ENCODE measurements at regions not wholly inside any gene's neighbourhood (a gene's known extent, or its start where the extent isn't known, plus 50 kb on each side); places are given as distances from the start of the nearest gene placed in this dataset.
A peak's percentile ranks its signal among the peaks of the same experiment; 100 is the strongest.

DNA sequence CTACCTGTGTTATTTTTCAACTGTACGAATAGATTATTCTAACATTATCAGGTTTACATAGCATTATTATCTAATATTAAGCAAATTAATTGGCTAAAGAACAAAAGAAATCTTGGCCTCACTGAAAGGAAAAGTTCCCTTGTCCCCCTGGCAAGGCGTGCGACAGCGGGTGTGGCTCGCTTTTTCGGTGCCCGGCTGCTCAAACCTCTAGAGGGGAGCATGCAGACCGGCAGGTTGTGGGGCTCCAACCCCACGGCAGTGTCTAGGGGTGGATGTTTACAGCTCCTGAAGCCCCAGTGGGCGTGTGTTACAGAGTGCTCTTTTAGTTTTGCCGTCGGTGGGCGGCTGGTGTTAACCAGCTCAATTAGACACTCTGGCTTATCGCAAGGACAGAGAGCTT lies 456.4 kb downstream of the TNS3 start:
- H3K36me3 ChIP-seq (ENCODE audit: insufficient read depth, low read length): no peaks in the 10 kb centered on the region
- no peak for DNase-seq (ENCODE audit: low read depth, low spot score)
- TF ChIP-seq POLR2AphosphoS5 (IDR thresholded peaks at IDR 0.05; ENCODE audit: borderline replicate concordance, low read depth, low read length): no peak
- TF ChIP-seq FOXP2 (optimal IDR thresholded peaks at IDR 0.05; ENCODE audit: control extremely low read depth, extremely low read length, insufficient read depth): no peak
- no peak for TF ChIP-seq EZH2 (IDR thresholded peaks at IDR 0.05)
- no peak overlapping the region for H3K27ac ChIP-seq
- no peak overlapping the region for H3K9ac ChIP-seq (ENCODE audit: insufficient read length)
- H3K9me3 ChIP-seq (ENCODE audit: low read depth, low read length): no peaks in the 10 kb centered on the region
- H3K4me3 ChIP-seq: no peak overlapping the region

DNA sequence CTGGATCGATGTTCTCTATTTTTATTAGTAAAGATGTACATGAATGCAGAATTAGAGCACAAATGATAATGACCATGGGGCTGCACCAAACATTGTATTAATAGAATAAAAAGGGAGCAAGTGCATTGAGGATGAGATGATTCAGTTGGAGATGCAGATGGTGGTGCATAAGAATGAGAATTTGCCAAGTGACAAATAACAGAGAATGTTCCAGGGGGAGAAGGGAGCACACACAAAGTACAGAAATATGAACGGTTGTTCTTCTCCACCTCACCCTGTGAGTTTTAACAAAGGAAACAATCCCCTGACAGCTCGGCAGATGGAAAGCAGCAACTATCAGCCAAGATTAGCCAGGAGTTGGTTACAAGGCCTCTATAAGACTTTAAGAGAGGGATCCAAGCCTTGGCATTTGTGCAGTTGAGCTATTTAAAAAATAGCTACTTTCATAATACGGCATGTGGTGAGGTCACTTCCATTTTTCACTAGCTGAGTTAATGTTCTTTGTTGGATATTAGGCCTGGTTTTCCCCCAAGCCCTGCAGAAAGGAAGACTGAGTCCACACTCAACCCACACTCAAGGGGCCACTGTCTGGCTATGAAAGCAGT lies 462.5 kb downstream of the TNS3 start:
- H3K27ac ChIP-seq: no peak overlapping the region
- no peaks in the 10 kb centered on the region for H3K36me3 ChIP-seq (ENCODE audit: insufficient read depth, low read length)
- H3K9me3 ChIP-seq (ENCODE audit: low read depth, low read length): no peaks in the 10 kb centered on the region
- DNase-seq (ENCODE audit: low read depth, low spot score): no peak
- no peak for TF ChIP-seq EZH2 (IDR thresholded peaks at IDR 0.05)
- TF ChIP-seq FOXP2 (optimal IDR thresholded peaks at IDR 0.05; ENCODE audit: control extremely low read depth, extremely low read length, insufficient read depth): no peak
- no peak for TF ChIP-seq POLR2AphosphoS5 (IDR thresholded peaks at IDR 0.05; ENCODE audit: borderline replicate concordance, low read depth, low read length)
- H3K9ac ChIP-seq (ENCODE audit: insufficient read length): no peak overlapping the region
- no peak overlapping the region for H3K4me3 ChIP-seq

DNA sequence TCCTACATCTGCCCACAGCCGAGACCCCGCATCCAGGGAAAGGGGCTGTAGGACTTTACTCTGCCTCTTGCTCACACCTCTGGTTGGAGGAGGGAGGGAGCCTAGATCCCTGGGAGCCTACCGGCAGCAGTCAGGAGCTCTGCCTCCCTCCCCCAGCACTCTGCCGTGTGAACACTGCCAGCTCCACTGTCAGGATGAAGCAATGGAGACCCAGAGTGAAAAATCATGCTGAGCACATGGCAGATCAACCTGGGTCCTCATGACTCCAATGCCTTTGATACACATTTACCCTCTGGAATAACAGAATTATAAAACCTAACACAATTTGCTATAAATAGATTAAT lies 477.7 kb downstream of the TNS3 start:
- no peak overlapping the region for H3K9ac ChIP-seq (ENCODE audit: insufficient read length)
- no peak for DNase-seq (ENCODE audit: low read depth, low spot score)
- H3K36me3 ChIP-seq (ENCODE audit: insufficient read depth, low read length): no peaks in the 10 kb centered on the region
- TF ChIP-seq POLR2AphosphoS5 (IDR thresholded peaks at IDR 0.05; ENCODE audit: borderline replicate concordance, low read depth, low read length) (no peak), FOXP2 (optimal IDR thresholded peaks at IDR 0.05; ENCODE audit: control extremely low read depth, extremely low read length, insufficient read depth) (no peak), EZH2 (IDR thresholded peaks at IDR 0.05) (no peak)
- H3K4me3 ChIP-seq: no peak overlapping the region
- H3K27ac ChIP-seq: no peak overlapping the region
- H3K9me3 ChIP-seq (ENCODE audit: low read depth, low read length): no peaks in the 10 kb centered on the region

DNA sequence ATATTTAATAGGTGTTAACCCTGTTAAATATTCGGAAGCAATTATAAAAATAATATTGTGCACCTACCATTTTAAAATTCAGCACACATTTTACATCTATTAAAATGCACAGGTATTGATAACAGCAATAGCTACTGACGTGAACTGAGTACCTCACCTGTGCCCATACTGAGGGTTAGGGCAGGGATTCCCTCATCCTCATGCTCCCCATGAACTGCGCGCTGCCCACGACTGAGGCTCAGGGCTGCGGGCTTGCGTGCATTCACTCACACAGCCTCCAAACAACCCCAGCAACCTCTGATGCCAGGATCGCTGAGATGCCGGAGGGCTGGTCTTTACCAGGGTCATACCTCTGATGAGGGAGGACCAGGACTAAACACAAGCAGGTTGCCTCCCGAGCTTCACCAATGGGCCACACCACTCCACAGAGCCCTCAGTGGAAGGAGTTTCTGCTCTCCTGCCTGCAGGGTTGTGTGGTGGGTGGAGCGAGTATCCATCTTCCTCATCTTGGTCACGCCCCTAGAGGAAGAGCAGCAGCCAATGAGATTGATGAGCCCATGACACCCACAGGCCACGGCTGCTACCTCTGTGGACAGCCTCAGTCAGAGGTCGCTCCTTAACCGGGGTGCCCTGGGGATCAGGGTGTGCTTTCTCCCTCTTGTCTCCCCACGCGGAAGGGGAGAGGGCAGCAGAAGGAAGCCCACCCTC lies 478.3 kb downstream of the TNS3 start:
- Histone ChIP-seq H3K9ac (ENCODE audit: insufficient read length) (no peak overlapping the region), H3K4me3 (no peak overlapping the region), H3K36me3 (ENCODE audit: insufficient read depth, low read length) (no peaks in the 10 kb centered on the region), H3K9me3 (ENCODE audit: low read depth, low read length) (no peaks in the 10 kb centered on the region), H3K27ac (no peak overlapping the region)
- no peak for DNase-seq (ENCODE audit: low read depth, low spot score)
- TF ChIP-seq POLR2AphosphoS5 (IDR thresholded peaks at IDR 0.05; ENCODE audit: borderline replicate concordance, low read depth, low read length) (no peak), FOXP2 (optimal IDR thresholded peaks at IDR 0.05; ENCODE audit: control extremely low read depth, extremely low read length, insufficient read depth) (no peak), EZH2 (IDR thresholded peaks at IDR 0.05) (no peak)

DNA sequence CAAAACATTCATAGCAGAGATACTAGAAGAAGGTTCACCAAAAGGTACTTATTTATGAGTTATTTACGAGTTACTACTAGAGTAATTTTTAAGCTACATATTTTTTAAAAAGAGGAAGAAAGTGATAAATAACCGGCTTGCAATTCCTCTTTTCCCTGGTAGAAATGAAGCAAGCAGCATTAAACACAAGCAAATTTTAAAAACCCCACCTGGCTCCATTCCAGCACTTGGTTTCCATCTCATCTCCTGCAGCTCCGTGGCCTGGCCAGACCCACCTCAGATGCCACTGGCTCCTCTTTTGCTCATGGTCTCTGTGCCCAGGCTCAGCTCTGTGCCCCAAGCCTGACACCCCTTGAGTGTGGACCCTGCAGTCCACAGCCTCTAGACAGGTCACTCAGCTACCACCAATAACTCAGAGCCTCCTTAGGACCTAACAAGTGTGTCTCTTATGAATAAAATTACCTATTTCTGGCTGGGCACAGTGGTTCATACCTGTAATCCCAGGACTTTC lies 479.5 kb downstream of the TNS3 start:
- Histone ChIP-seq H3K4me3 (no peak overlapping the region), H3K27ac (no peak overlapping the region), H3K36me3 (ENCODE audit: insufficient read depth, low read length) (no peaks in the 10 kb centered on the region), H3K9me3 (ENCODE audit: low read depth, low read length) (no peaks in the 10 kb centered on the region), H3K9ac (ENCODE audit: insufficient read length) (no peak overlapping the region)
- DNase-seq (ENCODE audit: low read depth, low spot score): no peak
- TF ChIP-seq EZH2 (IDR thresholded peaks at IDR 0.05): no peak
- no peak for TF ChIP-seq POLR2AphosphoS5 (IDR thresholded peaks at IDR 0.05; ENCODE audit: borderline replicate concordance, low read depth, low read length)
- no peak for TF ChIP-seq FOXP2 (optimal IDR thresholded peaks at IDR 0.05; ENCODE audit: control extremely low read depth, extremely low read length, insufficient read depth)

DNA sequence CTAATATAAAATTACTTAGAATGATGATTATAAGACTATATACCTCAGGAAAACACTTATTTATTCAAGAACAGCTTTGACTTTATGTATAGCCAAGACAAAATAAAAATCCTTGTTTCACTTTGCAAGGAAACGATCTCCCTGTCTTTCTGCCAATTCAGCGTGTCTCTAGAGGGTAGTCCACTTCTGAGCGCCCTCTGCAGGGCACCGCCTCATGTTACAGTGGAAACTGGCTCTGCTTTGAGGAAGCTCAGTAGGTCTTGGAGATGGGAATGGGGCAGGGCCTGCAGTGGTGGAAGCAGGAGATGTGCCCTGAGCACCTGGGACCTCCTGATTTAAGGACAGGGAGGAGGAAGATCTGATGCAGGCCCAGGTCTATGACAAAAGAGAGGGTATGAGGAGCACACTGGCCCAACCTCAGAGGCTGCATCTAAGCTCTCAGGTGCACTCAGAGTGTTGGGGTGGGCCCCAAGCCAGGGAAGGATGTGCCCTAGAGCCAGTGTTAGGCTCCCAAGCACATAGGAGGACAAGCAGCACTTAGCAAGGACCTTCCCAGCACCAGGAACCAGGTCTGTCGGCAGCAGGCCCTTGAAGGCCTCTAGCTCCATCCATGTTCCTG lies 481.0 kb downstream of the TNS3 start:
- no peak overlapping the region for H3K9ac ChIP-seq (ENCODE audit: insufficient read length)
- H3K9me3 ChIP-seq (ENCODE audit: low read depth, low read length): no peaks in the 10 kb centered on the region
- H3K36me3 ChIP-seq (ENCODE audit: insufficient read depth, low read length): no peaks in the 10 kb centered on the region
- no peak for TF ChIP-seq EZH2 (IDR thresholded peaks at IDR 0.05)
- TF ChIP-seq FOXP2 (optimal IDR thresholded peaks at IDR 0.05; ENCODE audit: control extremely low read depth, extremely low read length, insufficient read depth): no peak
- no peak for TF ChIP-seq POLR2AphosphoS5 (IDR thresholded peaks at IDR 0.05; ENCODE audit: borderline replicate concordance, low read depth, low read length)
- H3K4me3 ChIP-seq: peak overlapping the region; percentile 2; the same call in 1 of the 2 replicates
- no peak for DNase-seq (ENCODE audit: low read depth, low spot score)
- H3K27ac ChIP-seq: no peak overlapping the region

DNA sequence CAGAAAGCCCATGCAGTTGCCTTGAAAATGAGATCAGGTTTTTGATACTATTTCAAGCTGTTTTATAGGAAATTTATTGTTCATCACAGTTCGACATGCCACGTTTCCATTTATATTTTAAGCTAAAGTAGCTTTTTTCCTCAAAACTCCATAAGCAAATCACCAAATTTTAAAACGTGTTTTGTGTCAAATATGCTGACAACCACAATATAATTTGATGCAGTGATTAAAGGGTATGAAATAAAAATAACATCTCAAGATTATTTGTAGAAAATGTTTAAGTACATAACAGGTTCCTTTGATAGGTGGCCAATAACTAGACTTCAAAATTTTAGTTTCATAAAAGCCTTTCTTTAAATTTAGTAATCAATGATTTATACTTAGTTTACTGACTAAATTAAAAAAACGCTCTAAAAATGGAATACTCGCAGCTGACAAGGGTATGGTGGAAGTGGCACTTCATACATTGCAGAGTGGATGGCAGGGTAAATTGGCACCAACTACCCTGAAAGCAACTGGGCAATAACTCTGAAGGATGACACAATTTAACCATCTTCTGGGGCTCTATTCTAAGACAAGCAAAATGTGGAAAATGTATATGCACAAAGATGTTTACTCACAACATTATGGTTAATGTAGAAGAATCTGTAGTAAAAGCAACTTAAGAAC lies 481.6 kb downstream of the TNS3 start:
- Histone ChIP-seq H3K9me3 (ENCODE audit: low read depth, low read length) (no peaks in the 10 kb centered on the region), H3K4me3 (peak overlapping the region; percentile 2; the same call in 1 of the 2 replicates), H3K9ac (ENCODE audit: insufficient read length) (no peak overlapping the region), H3K27ac (no peak overlapping the region), H3K36me3 (ENCODE audit: insufficient read depth, low read length) (no peaks in the 10 kb centered on the region)
- no peak for DNase-seq (ENCODE audit: low read depth, low spot score)
- TF ChIP-seq EZH2 (IDR thresholded peaks at IDR 0.05) (no peak), FOXP2 (optimal IDR thresholded peaks at IDR 0.05; ENCODE audit: control extremely low read depth, extremely low read length, insufficient read depth) (no peak), POLR2AphosphoS5 (IDR thresholded peaks at IDR 0.05; ENCODE audit: borderline replicate concordance, low read depth, low read length) (no peak)

DNA sequence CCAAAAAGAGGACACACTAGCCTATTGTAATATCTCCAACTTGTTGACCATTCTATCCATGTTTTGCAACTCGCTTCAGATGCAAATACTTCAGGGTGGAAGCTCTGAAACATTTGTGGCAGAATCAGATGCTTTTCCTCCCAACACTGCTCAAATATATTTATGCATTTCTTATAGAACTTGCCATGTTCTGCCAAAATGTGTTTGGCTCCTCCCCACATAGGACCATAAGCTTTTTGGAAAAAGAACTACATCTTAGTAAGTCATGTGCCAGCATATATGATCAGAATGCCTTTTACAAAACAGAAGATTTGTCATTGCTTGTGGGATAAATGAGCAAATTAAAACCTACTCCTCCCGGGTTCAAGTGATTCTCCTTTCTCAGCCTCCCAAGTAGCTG lies 484.5 kb downstream of the TNS3 start:
- H3K36me3 ChIP-seq (ENCODE audit: insufficient read depth, low read length): no peaks in the 10 kb centered on the region
- H3K9ac ChIP-seq (ENCODE audit: insufficient read length): no peak overlapping the region
- TF ChIP-seq EZH2 (IDR thresholded peaks at IDR 0.05): no peak
- no peak overlapping the region for H3K27ac ChIP-seq
- no peaks in the 10 kb centered on the region for H3K9me3 ChIP-seq (ENCODE audit: low read depth, low read length)
- H3K4me3 ChIP-seq: no peak overlapping the region
- DNase-seq (ENCODE audit: low read depth, low spot score): no peak

Data from SK-N-MC (cell line).